DND-41 (cell line): ENCODE measurements at regions not wholly inside any gene's neighbourhood (a gene's known extent, or its start where the extent isn't known, plus 50 kb on each side); places are given as distances from the start of the nearest gene placed in this dataset.

ENCODE experiments used
- EZH2 ChIP-seq: IDR thresholded peaks from 3 replicates; pipeline ENCODE4 v1.6.1; 2012; ENCODE audit warnings: borderline replicate concordance, low read depth, mild to moderate bottlenecking, moderate library complexity, low read length, inconsistent platforms; ENCODE audit not compliant: severe bottlenecking
- TF ChIP-seq, protein P1 (sequence below): IDR thresholded peaks from 2 replicates; pipeline ENCODE4 v1.5.1; 2012; ENCODE audit warnings: borderline replicate concordance, low read length, moderate library complexity, mild to moderate bottlenecking; ENCODE audit not compliant: poor library complexity, severe bottlenecking; ENCODE audit errors: extremely low read depth

DNA sequence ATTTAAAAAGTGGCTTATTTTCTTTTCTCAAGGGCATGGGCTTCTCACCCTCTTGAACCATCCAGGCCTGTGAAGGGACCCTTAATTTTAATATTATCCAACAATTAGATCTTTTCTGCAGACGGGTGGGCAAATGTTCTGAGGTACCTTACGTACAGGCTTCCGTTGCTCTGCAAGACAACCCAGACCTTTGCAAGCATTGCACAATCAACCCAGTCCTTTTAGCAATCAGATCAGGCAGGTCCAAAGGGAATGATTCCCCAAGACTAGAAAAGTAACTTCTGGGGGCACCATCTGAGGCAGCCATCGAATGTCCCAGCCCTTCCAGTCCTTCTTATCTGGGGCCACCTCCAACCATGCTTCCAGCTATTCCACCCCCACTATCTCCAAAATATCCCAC, 67.3 kb upstream of the TACR3 start:
- TF ChIP-seq, protein P1, sequence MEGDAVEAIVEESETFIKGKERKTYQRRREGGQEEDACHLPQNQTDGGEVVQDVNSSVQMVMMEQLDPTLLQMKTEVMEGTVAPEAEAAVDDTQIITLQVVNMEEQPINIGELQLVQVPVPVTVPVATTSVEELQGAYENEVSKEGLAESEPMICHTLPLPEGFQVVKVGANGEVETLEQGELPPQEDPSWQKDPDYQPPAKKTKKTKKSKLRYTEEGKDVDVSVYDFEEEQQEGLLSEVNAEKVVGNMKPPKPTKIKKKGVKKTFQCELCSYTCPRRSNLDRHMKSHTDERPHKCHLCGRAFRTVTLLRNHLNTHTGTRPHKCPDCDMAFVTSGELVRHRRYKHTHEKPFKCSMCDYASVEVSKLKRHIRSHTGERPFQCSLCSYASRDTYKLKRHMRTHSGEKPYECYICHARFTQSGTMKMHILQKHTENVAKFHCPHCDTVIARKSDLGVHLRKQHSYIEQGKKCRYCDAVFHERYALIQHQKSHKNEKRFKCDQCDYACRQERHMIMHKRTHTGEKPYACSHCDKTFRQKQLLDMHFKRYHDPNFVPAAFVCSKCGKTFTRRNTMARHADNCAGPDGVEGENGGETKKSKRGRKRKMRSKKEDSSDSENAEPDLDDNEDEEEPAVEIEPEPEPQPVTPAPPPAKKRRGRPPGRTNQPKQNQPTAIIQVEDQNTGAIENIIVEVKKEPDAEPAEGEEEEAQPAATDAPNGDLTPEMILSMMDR: no peak
- TF ChIP-seq EZH2: no peak
